PC-9 (cell line): ENCODE measurements at regions not wholly inside any gene's neighbourhood (a gene's known extent, or its start where the extent isn't known, plus 50 kb on each side); places are given as distances from the start of the nearest gene placed in this dataset.

Experiments used
- EZH2 ChIP-seq: fragments of 200-600 bp; sonication (generic); IDR thresholded peaks from 2 replicates; pipeline ENCODE4 v1.8.0; 2017; ENCODE audit warnings: antibody characterized with exemption, low read depth
- TF ChIP-seq, protein P1 (sequence below): fragments of 200-600 bp; sonication (generic); conservative IDR thresholded peaks from 2 replicates; pipeline ENCODE4 v1.6.1; 2017; ENCODE audit warnings: mixed run types, antibody characterized with exemption, mild to moderate bottlenecking, moderate library complexity

DNA sequence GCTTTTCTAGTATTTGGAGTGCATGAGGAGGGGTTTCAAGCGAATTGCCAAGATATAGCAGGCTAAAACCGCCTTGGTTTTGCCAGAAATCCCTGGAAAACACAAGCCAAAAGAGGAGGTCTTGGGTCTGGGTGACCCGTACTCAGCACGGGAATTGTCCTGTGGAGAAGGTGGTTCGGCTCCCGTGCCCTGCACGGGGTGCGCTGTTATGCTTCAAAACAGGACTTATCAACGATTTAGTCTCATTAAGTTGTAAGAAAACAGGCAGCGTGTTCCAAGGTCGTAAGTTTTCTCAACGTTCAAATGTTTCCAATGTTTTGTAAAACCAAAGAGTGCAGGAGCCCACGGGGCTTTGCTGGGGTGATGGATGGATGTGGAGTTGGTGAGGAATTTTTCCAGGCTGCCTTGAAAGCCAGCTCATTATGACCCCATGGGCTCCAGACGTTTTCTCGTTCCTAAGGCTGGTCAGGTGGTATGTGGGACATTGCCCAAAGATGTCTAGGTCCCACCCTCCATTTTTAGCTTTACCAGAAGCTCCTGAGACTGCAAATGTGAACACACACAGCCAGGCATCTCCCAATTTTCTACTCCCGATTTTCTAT, 75.4 kb upstream of the CLDN14 start:
- TF ChIP-seq, protein P1, sequence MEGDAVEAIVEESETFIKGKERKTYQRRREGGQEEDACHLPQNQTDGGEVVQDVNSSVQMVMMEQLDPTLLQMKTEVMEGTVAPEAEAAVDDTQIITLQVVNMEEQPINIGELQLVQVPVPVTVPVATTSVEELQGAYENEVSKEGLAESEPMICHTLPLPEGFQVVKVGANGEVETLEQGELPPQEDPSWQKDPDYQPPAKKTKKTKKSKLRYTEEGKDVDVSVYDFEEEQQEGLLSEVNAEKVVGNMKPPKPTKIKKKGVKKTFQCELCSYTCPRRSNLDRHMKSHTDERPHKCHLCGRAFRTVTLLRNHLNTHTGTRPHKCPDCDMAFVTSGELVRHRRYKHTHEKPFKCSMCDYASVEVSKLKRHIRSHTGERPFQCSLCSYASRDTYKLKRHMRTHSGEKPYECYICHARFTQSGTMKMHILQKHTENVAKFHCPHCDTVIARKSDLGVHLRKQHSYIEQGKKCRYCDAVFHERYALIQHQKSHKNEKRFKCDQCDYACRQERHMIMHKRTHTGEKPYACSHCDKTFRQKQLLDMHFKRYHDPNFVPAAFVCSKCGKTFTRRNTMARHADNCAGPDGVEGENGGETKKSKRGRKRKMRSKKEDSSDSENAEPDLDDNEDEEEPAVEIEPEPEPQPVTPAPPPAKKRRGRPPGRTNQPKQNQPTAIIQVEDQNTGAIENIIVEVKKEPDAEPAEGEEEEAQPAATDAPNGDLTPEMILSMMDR: no peak
- TF ChIP-seq EZH2: no peak
